OCI-LY1 (cell line): ENCODE measurements at regions not wholly inside any gene's neighbourhood (a gene's known extent, or its start where the extent isn't known, plus 50 kb on each side); places are given as distances from the start of the nearest gene placed in this dataset.

Source experiments
- H2AFZ ChIP-seq: fragments of 200-600 bp; sonication (generic), shearing (Covaris generic); 2 replicates; pipeline ENCODE4 v1.6.0; 2014; ENCODE audit warnings: antibody characterized with exemption, mild to moderate bottlenecking, low read length
- H3F3A ChIP-seq: fragments of 200-600 bp; sonication (generic), shearing (Covaris generic); 2 replicates; pipeline ENCODE4 v1.6.0; 2014; ENCODE audit warnings: mild to moderate bottlenecking, antibody characterized with exemption, low read length, moderate library complexity; ENCODE audit not compliant: insufficient read depth
- H3K27ac ChIP-seq: fragments of 200-600 bp; sonication (generic); 2 replicates; pipeline ENCODE4 v1.5.1; 2014; ENCODE audit warnings: low read length, mixed run types, mild to moderate bottlenecking, low read depth; ENCODE audit not compliant: poor library complexity, severe bottlenecking
- H3K27me3 ChIP-seq: fragments of 200-600 bp; sonication (generic); 2 replicates; pipeline ENCODE4 v1.6.0; 2014; ENCODE audit warnings: antibody characterized with exemption, mild to moderate bottlenecking, low read length, moderate library complexity; ENCODE audit not compliant: insufficient read depth
- H3K36me3 ChIP-seq: fragments of 200-600 bp; sonication (generic); 2 replicates; pipeline ENCODE4 v1.6.1; 2014; ENCODE audit warnings: mild to moderate bottlenecking, antibody characterized with exemption, low read length, moderate library complexity, mixed read lengths; ENCODE audit not compliant: insufficient read depth
- H3K4me1 ChIP-seq: fragments of 200-600 bp; sonication (generic); 2 replicates; pipeline ENCODE4 v1.5.1; 2014; ENCODE audit warnings: mild to moderate bottlenecking, low read length, moderate library complexity; ENCODE audit not compliant: insufficient read depth, severe bottlenecking
- H3K4me2 ChIP-seq: fragments of 200-600 bp; sonication (generic), shearing (Covaris generic); 2 replicates; pipeline ENCODE4 v1.6.1; 2014; ENCODE audit warnings: low read length
- H3K4me3 ChIP-seq: fragments of 200-600 bp; sonication (generic); 2 replicates; pipeline ENCODE4 v1.5.1; 2014; ENCODE audit warnings: low read length, low read depth, mild to moderate bottlenecking, mixed read lengths; ENCODE audit not compliant: poor library complexity, severe bottlenecking
- H3K79me2 ChIP-seq: fragments of 200-600 bp; shearing (Covaris generic); 2 replicates; pipeline ENCODE4 v1.6.1; 2016; ENCODE audit warnings: mixed run types, low read length, mixed read lengths; ENCODE audit not compliant: insufficient read depth
- H3K9ac ChIP-seq: fragments of 200-600 bp; sonication (generic), shearing (Covaris generic); 2 replicates; pipeline ENCODE4 v1.6.1; 2014; ENCODE audit warnings: mild to moderate bottlenecking, low read length, mixed read lengths
- H3K9me2 ChIP-seq: fragments of 200-600 bp; sonication (generic), shearing (Covaris generic); 2 replicates; pipeline ENCODE4 v1.6.1; 2014; ENCODE audit warnings: low read depth, mild to moderate bottlenecking, low read length, mixed read lengths
- H3K9me3 ChIP-seq: fragments of 200-600 bp; shearing (Covaris generic); 2 replicates; pipeline ENCODE4 v1.6.1; 2014; ENCODE audit warnings: low read length, mixed read lengths
- H4K20me1 ChIP-seq: fragments of 200-600 bp; sonication (generic), shearing (Covaris generic); 2 replicates; pipeline ENCODE4 v1.6.0; 2016; ENCODE audit warnings: mild to moderate bottlenecking, low read length; ENCODE audit not compliant: insufficient read depth
- EZH2 ChIP-seq: fragments of 200-600 bp; sonication (generic), shearing (Covaris generic); IDR thresholded peaks from 2 replicates; pipeline ENCODE4 v1.8.0; 2017; ENCODE audit warnings: borderline replicate concordance, mixed run types, mild to moderate bottlenecking, antibody characterized with exemption, low read length, moderate library complexity, mixed read lengths
- TF ChIP-seq, protein P1 (sequence below): fragments of 200-600 bp; sonication (generic), shearing (Covaris generic); IDR thresholded peaks from 2 replicates; pipeline ENCODE4 v1.5.1; 2017; ENCODE audit warnings: mild to moderate bottlenecking, antibody characterized with exemption, low read length, moderate library complexity, mixed read lengths

DNA sequence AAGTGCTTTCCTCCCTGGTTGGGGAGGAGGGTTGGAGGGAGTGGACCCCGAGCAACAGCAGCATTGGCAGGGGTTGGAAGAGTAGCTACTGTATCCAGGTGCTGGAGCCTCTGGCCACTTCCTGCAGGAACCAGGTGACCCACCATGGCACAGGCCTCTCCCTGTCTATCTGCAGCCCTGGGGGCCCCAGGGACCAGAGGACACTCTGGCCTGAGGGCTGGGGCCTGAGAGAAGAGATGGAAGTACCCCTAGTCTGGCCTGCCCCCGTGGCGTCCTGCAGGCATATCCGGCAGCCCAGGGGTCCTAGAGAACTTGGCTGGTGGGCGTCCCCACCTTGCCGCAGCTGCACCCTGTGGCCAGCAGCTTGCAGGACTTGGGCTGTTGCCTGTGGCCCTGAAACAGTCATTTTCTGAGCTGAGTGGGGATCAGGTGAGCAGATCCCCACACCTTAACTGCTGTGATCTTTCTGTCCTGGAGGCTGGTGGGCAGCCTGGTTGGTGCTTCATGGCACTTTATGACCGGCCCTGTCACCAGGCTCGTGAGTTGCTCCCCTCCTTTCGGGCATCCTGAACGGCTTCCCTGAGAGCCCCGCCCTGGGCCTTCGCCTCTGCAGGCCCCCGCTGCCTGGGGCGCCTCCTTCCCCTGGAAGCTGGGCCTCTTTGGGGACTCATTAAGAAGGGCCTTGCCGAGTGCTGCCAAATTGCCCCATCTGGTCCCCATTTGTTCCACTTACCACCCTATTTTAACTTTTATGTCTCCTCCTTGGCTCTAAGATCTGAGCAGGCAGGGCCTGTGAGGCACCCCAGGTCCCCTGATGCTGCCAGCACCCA lies 298.6 kb downstream of the SEC14L1 start:
- Histone ChIP-seq H3K9ac (peak overlapping the region; percentile 93), H3K27me3 (no peaks in the 10 kb centered on the region), H3K9me3 (no peaks in the 10 kb centered on the region), H3K4me3 (peak overlapping the region; percentile 65), H2AFZ (no peak overlapping the region), H3K4me2 (peak overlapping the region; percentile 93), H4K20me1 (no peaks in the 10 kb centered on the region), H3K9me2 (no peaks in the 10 kb centered on the region), H3K27ac (peak overlapping the region; percentile 99), H3K79me2 (0 out of 2 replicates have a peak, but pooled peaks cover 5% of the 10 kb centered on the region), H3K36me3 (peaks cover 3% of the 10 kb centered on the region; the same call in 1 of the 2 replicates), H3F3A (peaks cover 19% of the 10 kb centered on the region), H3K4me1 (peaks cover 100% of the 10 kb centered on the region)
- TF ChIP-seq, protein P1, sequence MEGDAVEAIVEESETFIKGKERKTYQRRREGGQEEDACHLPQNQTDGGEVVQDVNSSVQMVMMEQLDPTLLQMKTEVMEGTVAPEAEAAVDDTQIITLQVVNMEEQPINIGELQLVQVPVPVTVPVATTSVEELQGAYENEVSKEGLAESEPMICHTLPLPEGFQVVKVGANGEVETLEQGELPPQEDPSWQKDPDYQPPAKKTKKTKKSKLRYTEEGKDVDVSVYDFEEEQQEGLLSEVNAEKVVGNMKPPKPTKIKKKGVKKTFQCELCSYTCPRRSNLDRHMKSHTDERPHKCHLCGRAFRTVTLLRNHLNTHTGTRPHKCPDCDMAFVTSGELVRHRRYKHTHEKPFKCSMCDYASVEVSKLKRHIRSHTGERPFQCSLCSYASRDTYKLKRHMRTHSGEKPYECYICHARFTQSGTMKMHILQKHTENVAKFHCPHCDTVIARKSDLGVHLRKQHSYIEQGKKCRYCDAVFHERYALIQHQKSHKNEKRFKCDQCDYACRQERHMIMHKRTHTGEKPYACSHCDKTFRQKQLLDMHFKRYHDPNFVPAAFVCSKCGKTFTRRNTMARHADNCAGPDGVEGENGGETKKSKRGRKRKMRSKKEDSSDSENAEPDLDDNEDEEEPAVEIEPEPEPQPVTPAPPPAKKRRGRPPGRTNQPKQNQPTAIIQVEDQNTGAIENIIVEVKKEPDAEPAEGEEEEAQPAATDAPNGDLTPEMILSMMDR, result no peak
- TF ChIP-seq EZH2, result no peak

- Histone ChIP-seq H3F3A (peaks cover 27% of the 10 kb centered on the region), H3K27ac (peak overlapping the region; percentile 99), H3K4me1 (peaks cover 100% of the 10 kb centered on the region), H3K79me2 (0 out of 2 replicates have a peak, but pooled peaks cover 3% of the 10 kb centered on the region), H3K9me2 (no peaks in the 10 kb centered on the region), H3K27me3 (no peaks in the 10 kb centered on the region), H3K4me2 (peak overlapping the region; percentile 93), H3K9ac (peak overlapping the region; percentile 93), H2AFZ (no peak overlapping the region), H3K4me3 (peak overlapping the region; percentile 65), H4K20me1 (no peaks in the 10 kb centered on the region), H3K9me3 (no peaks in the 10 kb centered on the region), H3K36me3 (peaks cover 3% of the 10 kb centered on the region; the same call in 1 of the 2 replicates)
- TF ChIP-seq, protein P1, result peak; percentile 12; the same call in 1 of the 2 replicates
- no peak for TF ChIP-seq EZH2
These were observed 299.8 kb downstream of the SEC14L1 start for GRCh38 chr17:77440560-77440981.

DNA sequence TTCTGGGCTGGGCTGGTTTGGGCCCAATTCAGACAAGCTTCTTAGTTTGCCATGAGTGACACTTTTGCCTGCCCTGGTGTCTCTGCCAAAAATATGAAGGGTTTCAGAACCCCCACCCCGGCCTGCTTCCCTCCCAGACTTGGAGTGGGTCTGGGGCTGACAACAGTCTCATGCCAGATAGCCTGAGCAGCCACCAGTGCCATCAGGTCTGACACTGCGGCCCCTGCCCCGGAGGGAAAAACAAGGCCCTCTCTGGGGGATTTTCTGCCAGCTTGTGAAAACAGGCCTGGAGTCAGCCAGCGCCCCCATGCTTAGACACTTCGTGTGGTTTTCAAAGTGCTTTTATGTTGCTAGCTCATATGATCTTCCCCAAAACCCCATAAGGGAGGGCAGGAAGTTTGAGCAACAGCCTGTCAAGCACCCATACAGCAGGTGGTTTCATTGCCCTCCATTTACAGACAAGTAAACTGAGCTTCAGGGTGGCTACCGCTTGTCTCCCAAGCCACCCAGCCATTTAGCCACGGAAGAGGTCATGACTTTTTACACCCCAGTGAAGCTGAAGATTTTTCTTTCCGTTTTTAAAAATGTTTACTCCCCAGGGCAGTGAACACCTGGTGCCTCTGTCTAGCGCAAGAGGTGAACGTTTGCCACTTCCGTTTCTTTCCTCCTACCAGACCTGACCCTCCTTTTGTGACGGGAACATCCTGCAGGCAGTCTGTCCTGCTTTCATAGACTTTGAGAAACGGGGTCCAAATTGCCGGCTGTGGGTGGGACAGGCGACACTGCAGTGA lies 300.6 kb downstream of the SEC14L1 start:
- TF ChIP-seq, protein P1, result peak; percentile 10; the same call in 1 of the 2 replicates
- TF ChIP-seq EZH2, result no peak
- no peaks in the 10 kb centered on the region for H3K9me3 ChIP-seq
- no peaks in the 10 kb centered on the region for H3K27me3 ChIP-seq
- H3K4me3 ChIP-seq, result peak overlapping the region; percentile 65
- no peak overlapping the region for H2AFZ ChIP-seq
- H3K9ac ChIP-seq, result peak overlapping the region; percentile 93
- no peaks in the 10 kb centered on the region for H3K9me2 ChIP-seq
- H3F3A ChIP-seq, result peaks cover 27% of the 10 kb centered on the region
- H3K4me1 ChIP-seq, result peaks cover 100% of the 10 kb centered on the region
- no peaks in the 10 kb centered on the region for H3K79me2 ChIP-seq
- H3K27ac ChIP-seq, result peak overlapping the region; percentile 99
- H4K20me1 ChIP-seq, result no peaks in the 10 kb centered on the region
- H3K4me2 ChIP-seq, result peak overlapping the region; percentile 93
- H3K36me3 ChIP-seq, result peaks cover 3% of the 10 kb centered on the region; the same call in 1 of the 2 replicates
